Stimulated activated CD4-positive, alpha-beta T cell treated with anti-CD3 and anti-CD28 coated beads, Interleukin-12 subunit alpha, Interleukin-12 subunit beta, amount 100 ng/mL, for 24 hours (primary cell): ENCODE measurements at regions not wholly inside any gene's neighbourhood (a gene's known extent, or its start where the extent isn't known, plus 50 kb on each side); places are given as distances from the start of the nearest gene placed in this dataset.

Experiments used
- DNase-seq, 2 experiments: peaks; one replicate each; pipeline ENCODE4 v3.0.0-alpha.2; 2020; ENCODE audit warnings: low read depth in 2 of 2

DNA sequence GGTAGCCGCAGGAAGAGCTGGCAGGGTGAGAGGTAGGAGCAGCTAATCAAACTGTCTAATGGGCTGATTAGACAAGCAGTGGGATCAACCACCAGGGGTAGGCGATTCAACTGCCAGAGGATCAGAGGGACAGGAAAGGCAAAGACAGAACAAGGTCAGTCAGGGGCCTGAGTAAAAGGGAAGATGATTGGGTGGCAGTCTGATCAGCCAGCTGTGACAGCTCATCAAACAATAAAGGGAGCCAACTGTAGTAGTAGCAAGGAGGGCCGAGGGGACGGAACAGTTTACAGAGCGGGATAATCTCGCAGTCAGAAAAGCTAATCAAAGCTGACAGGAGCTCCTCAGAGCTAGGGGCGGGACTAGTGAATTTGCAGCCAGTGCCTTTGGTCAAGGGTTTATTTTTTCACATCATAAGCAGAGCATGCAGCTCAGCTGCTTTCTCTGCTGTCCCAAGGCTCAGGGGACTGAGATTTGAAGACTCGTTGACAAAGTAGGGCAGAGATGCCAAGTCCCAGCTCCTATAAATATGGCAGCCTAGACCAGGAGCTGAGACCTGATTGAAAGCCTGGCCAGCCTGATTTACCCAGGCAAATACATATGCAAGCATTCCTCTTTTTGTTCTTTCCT, 418.2 kb downstream of the GABRG2 start:
- DNase-seq = no peak

DNA sequence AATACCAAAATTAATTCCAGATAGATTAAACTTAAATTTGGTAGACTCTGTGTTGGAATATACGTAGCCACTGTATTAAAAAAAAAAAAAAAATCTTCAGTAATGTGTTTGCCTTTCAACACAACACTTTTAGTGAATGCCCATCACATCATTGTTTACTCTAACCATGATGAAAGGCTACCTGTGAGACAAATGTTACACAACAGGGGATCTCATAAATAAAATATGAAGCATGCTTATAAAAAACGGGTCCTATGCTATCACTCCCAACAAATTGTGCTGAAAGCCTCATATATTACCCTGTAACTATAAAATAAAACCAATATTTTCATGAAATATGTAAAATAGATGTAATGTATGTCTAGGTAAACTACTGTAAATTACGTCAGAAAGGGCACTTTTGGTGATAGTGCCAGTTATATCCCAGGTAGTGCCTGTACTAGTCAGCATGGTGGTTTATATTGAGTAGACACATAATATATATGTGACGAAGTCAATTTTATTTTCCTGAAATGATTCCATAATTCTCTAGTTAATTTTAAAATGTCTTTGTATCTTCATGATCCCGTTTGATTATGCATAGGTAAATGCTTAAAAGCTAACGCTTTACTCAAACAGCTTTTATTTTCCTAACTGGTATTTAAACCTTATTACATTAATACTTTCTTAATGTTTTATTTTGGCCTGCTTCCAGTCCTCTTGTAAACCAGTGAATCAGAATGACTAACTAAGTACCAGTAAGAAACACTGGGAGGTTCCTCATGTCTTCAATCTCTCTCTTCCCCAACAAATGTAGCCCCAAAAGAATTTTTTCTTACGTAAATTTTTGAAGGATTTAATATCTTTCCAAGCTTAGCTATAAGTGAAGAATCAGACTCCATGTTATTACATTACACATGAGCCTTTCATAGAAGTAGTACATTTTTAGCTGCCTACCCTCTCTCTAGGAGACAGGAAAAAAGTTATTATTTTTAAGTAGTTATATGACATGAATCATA, 420.3 kb downstream of the GABRG2 start:
- no peak for DNase-seq

DNA sequence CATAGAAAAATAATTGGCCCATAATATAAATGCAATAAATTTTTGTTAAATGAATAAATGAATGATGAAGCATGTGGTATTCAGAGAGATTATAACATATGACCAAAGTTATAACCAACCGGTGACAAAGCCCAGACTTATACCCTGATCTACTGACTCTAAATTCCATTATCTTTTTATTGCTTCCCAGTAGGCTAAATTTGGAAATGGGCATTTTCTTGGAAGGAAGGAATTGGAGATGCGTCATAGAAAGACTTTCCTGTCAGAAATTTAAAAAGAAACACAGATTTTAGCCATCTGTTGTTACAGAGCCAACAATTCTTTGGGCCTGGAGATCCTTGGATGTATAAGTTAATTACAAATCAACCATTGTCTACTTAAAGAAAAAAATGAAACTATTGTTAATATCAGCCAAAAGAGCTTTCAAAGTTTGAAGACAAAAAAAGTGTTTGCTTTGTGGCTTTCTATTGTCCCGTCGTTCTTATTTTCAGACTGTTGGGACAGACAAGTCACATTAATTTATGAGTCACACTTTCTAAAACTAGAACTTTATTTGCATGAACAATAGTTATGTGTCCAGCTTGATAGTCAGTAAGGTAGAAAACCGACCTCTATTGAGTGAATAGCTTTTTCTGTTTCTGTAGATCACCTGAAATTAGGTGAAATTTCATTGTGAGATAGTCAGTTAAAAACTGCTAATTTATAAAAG, 428.7 kb downstream of the GABRG2 start:
- DNase-seq = no peak

DNA sequence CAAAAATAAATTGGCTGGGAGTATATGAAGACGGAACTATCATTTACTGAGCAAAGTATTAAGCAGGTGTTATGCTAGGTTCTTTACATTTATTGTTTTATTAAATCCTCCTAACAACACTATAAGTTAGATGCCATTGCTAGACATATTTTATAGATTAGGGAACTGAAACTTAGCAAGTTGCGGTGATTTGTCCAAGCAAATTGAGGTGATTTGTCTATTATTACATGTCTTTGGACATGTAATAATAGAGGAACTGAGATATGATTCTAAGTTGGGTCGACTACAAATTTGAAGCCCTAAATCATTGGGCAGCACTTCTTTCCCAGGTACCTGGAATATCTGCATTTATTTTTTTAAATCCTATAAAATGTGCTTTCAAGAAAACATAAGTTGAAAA, 429.9 kb downstream of the GABRG2 start:
- no peak for DNase-seq

DNA sequence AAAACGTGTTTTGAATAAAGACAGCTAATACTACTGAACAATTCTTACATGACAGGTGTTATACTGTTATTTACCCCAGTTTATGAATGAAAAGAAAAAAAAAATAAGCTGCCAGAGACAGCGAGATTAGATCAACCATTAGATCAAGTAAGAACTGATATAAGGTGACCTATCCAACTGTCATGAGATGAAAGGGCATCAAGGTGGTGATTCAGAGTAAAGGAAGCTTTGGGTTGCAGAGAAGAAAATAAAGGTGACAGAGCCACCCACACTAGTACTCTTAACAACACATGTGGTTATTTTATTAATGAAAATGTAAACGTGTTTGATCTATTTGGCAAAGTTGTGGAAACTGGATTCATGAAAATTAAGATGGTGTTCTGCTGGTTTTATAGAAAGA, 435.2 kb downstream of the GABRG2 start:
- no peak for DNase-seq

DNA sequence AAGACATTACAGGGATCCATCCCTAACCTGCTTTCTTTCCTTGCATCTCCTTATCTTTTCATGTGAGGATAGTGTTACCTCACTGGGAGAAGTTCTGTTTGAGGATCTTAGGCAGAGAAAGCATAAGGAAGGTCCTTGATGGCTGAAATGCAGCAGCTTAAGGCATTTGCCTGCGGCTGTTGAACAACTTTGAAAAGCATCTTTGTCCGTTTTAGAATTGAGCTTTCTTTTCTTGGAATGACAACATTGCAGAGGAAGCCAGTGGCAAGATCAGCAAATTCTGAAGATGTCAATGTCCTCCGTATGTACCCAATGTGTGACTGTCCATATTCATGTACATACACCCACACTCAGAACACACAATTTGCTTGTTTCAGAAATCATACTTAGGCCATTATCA, 436.2 kb downstream of the GABRG2 start:
- DNase-seq = no peak

DNA sequence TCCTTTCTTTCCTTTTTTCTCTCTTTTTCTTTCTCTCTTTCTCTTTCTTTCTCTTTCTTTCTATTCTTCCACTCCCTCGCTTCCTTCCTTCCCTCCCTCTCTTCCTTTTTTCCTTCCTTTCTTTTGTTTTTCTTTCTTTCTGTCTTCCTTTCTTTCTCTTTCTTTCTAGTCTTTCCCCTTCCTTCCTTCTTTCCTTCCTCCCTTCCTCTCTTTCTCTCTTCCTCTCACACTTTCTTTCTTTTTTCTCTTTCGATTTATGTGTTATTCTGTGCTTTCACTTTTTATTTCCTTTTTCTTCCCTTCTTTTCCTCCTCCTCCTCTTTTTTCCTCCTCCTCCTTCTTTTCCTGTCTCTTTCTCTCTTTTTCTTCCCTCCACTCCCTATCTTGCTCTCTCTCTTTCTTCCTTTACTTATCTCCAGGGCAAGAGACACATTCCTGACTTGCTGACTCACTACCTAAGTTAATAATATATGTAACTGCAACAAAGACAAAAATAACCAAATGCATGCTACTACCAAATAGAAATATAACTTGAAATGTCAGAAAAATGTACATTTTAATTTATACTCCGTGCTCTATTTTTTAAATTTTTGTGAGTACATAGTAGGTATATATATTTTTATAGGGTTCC, 445.5 kb downstream of the GABRG2 start:
- DNase-seq = no peak

DNA sequence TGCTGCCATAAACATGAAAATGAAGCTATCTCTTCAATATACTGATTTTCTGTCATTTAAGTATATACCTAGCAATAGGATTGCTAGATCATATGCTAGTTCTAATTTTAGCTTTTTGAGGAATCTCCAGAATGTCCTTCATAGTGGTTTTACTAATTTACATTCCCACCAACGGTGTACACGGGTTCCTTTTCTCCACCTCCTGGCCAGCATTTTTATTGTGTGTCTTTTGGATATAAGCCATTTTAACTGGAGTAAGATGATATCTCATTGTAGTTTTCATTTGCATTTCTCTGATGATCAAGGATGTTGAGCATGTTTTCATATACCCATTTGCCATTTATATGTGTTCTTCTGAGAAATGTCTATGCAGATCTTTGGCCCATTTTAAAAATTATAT, 446.5 kb downstream of the GABRG2 start:
- no peak for DNase-seq

DNA sequence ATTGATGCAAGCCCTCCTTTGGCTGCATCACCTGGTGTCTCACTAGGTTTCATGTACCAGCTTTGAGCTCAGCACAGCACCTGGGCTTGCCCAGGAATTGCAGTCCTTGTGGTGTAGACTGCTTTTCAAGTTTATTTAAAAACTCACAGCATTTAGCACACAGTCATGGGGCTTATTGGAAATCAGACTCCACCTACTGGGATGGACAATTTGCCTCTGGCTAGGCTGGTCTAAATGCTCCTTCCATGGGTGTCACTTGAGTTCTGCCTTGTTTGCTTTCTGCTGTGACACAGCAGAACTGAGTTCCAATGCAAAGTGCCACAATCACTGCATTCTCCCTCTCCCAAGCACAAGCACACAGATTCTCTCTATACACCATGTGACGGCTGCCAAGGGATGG, 453.3 kb downstream of the GABRG2 start:
- DNase-seq = no peak

DNA sequence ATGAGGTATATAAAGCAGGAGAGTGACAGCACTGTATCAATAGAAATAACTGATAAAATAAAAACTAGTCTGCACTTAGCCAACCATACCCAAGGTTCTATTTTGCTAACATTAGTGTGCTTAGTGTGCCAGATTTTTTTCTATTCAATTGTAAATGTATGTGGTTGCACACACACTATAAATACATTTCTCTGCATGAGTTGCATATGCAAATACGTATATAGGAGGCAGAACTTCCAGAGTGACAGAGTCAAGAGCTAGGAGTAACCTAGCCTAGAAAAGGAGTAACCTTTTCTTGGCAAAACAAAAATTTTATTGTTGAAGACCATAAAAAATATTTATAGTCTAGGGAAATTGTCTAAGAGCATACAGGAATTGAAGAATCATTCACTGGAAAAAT, 461.6 kb downstream of the GABRG2 start:
- no peak for DNase-seq

DNA sequence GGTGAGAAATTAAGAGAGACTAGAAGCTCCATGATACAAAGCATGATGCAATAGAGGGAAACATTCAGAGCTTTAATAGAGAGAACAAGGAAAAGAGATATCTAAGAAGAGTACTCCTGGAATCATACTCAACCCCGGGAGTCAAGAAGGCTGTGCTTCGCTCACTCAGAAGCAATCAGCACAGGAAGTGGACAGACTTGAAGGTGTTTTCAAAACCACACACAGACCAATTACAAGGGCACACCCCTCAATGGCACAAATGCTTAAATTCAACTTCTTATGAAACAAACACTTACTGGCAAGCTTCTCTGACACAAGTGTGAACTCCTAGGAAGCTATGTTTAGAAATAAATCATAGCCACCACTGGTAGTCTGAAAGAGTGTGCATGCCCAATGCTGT, 462.3 kb downstream of the GABRG2 start:
- DNase-seq = no peak

DNA sequence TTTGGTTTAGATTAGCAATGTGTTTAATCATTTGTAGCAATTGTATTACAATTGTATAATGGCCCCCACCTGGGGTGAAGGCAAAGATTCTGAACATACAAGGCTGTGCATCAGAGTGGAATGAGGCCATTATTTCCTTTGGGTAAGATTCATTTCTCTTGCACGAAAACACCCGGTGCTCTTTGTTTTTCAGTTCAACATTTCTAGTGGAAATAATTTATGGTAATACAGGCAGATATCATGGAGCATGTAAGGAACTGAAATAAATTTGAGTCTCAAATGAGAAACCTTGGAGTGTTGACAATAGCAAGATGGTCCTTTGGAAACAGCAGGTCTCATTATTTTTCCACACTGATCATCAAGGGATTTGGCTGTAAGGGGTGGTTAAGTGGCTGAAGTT, 475.9 kb downstream of the GABRG2 start:
- DNase-seq = no peak

DNA sequence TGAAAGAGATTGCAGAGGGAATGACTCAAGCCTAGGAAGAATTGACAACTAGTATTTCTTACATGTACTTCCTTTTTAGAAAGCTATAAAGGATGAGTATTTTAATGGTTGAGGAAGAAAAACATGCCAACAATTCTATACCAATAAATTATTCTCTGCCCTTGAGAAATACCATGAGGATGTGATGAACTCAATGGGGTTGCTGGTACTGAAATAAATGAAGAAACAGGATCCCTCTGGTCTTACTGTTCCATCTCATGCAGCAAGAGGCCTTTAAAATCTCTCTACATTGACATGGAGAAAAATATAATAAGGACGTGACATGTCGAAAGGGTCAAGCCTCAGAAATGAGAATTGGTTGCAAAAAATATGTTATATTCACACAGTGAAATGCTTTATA, 477.3 kb downstream of the GABRG2 start:
- DNase-seq = no peak

DNA sequence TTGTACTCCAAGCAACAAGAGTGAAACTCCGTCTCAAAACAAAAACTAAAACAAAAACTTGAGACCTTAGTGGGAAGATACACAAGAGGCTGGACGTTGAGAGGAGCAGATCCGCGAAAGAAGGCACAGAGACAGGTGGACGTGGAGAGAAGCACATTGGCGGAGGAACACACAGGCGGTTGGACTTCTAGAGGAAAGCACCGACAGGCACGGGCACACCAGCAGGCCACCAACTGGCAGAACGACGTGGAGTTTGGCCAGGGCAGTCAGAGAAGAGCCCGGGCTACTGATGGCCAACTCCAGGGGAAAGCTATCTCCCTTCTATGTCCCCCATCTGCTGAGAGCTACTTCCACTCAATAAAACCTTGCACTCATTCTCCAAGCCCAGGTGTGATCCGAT, 482.7 kb downstream of the GABRG2 start:
- DNase-seq = no peak

DNA sequence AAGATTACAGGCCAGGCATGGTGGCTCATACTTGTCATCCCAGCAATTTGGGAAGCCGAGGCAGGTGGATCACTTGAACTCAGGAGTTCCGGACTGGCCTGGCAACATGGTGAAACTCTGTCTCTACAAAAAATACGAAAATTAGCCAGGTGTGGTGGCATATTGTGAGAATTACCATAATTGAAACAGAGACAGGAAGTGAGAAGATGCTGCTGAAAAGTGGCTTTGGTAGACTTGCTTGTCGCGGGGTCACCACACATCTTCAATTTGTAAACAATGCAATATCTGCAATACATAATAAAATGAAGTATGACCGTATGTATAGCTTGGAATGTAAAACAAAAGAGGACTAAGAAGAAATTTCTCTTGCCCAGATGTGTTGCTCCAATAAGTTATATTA, 490.5 kb downstream of the GABRG2 start:
- no peak for DNase-seq

DNA sequence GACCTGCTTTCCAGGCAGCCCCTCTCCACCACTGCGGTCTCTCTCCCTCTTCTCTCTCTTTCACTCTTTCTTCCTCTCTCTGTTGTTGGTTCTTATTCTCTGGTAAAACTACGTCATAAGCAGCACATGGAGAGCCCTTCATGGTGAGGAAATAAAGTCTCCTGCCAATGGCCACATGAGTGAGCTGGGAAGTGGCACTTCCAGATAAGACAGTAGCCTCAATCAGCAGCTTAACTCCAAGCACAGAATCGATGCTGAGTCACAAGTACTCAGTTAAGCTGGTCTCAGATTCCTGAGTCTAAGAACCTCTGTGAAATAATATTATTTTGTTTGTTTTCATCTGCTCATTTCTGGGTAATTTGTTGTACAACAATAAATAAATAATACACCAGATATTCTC, 500.1 kb downstream of the GABRG2 start:
- DNase-seq = no peak

DNA sequence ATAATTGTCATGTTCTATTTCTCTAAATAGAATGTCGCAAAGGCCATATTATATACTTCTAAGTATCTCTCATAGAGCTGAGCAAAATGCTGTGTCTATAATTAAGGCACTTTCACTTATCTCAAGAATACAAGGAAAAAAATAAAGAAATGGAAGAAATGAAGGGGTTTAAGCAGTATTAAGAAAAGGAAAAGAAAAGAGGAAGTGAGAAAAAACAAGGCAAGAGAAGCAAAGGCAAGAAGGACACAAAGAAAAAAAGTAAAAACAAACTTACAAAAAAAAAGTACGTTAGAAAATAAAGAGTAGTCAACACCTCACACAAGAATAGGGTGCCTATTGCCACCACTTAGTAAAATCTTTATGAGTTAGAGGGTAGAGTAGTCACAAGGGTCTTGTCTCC, 506.2 kb downstream of the GABRG2 start:
- DNase-seq = no peak

DNA sequence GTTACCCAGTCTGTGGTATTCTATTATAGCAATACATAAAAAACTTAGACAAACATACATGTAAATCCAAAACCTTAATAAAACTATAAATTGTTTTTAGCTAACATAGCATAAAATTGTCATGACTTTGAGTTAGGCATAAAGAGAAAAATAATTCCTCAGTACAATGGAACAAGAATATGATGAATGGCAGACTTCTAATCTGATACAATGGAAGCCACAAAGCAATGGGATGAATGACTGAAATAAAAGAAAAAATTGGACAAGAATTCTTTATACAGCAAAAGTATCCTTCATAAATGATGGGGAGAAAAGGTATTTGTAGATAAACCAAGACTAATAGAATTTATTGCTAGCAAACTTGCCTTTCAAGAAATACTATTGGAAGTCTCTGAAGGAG, 524.2 kb downstream of the GABRG2 start:
- no peak for DNase-seq

DNA sequence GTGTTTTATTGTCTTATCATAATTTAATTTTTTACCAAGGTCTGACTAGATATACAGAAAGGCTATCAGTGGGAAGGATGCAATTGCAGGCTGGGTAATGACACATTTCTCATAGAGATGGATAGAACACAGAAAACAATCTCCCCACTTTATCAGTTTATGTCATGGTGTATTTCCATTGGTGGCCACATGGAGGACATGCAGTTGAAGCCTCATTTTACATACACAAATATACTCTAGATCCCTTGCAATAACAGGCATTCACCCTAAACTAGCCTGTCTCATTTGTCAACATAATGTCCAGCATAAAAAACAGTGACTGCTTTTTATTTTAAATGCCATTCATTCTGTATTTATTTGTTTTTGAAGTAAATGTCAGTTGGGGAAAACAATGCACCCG, 526.3 kb downstream of the GABRG2 start:
- DNase-seq = no peak

DNA sequence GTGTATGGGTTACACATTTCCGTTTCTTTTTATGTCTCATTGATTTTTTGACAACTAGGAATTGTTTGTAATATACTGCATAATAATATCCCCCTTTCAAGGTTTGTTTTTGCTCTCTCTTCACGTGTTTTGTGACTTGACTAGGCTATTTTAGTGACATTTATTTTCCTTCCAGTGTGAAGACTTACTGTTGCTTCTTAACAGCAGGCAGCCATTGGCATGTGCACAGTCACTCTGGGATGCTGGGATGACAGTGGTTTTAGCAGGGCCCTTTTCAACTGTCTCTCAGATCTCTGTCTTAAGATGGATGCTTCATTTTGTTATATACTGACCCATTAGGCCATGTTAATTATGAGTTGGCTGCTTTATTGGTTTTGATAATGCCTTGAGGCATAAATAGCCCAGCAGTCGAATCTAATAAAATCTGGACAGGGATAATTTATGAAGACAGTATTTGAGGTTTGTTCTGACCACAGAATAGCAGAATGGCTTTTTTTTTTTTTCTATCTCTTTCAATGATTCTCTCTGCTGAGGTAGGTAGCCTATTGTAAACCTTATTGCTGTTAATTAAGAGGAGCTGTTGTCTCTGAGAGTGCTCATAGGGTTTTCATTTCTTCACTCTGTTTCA, 536.0 kb downstream of the GABRG2 start:
- DNase-seq = no peak

DNA sequence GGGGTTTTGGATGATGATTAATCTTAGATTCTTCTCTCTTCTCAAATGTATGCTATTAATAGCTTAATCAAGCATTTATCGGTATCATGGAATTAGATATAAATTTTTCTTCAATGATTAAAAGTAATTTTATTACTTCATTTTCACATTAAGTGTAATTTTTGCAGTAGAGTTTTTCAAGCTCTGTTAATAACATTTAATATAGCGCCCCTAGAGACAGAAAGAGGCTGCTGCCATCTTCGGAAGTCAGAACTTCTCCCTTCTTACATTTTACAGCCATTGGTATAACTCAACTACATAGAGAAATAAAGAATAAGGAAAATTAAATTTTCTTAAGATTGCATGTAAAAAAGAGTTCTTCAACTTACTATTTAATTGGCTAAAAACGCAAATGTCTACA, 540.3 kb downstream of the GABRG2 start:
- DNase-seq = no peak
